ENCODE measurements at regions not wholly inside any gene's neighbourhood (a gene's known extent, or its start where the extent isn't known, plus 50 kb on each side); places are given as distances from the start of the nearest gene placed in this dataset.

DNA sequence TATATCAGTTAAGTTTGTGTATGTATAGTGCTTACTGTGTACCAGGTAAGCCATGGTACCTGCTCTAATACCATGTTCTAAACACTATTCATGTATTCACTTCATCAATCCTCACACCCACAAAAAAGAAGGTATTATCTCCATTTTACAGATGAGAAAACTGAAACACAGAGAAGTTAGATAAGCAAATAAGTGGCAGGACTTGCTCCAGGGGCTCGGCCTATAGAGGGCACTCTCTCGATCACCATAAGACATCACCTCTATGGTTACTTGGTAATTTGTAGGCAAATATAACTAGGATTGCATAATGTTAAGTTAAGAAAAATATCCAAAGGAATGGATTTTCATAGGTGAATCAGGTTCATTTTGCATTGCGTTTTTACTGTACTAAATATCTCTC lies 118.1 kb upstream of the FN1 start:
- ChIA-PET POLR2A (no interaction called here), RAD21 (ENCODE audit: unreplicated experiment) (interaction anchor here (0.9 to 1.3 kb wide), 4 partner anchors 111 to 359 kb away, joined by 3 to 4 read pairs (median 4); no protein-coding TSS in a partner anchor), SMC1A (ENCODE audit: uncharacterized antibody, unreplicated experiment) (interaction anchor here (1.0 to 2.0 kb wide), 6 partner anchors 9 to 128 kb away, joined by 3 to 8 read pairs (median 4); no protein-coding TSS in a partner anchor), CTCF (interaction anchor here (0.6 to 3.1 kb wide), 11 partner anchors 8 to 275 kb away, joined by 3 to 16 read pairs (median 3); no protein-coding TSS in a partner anchor)
- Histone ChIP-seq H2AFZ (ENCODE audit: control insufficient read depth, low read depth, low read length) (no peak overlapping the region), H3K4me2 (ENCODE audit: control insufficient read depth, insufficient read depth) (no peak overlapping the region), H3K79me2 (ENCODE audit: control insufficient read depth, insufficient read depth, low read length) (no peaks in the 10 kb centered on the region), H3K36me3 (ENCODE audit: control insufficient read depth in 2 of 2, insufficient read depth in 2 of 2, low read length in 1 of 2) (no peaks in the 10 kb centered on the region), H3K4me1 (ENCODE audit: control insufficient read depth, insufficient read depth, low read length) (no peaks in the 10 kb centered on the region), H3K4me3 (no peak overlapping the region), H3K27ac (ENCODE audit: control insufficient read depth, insufficient read depth) (no peak overlapping the region), H3K9ac (ENCODE audit: control insufficient read depth, insufficient read depth, low read length) (no peak overlapping the region), H4K20me1 (ENCODE audit: control insufficient read depth, insufficient read depth) (no peaks in the 10 kb centered on the region), H3K27me3 (replicated peaks in 1 of 2; ENCODE audit: control insufficient read depth in 2 of 2, insufficient read depth in 2 of 2, low read length in 1 of 2) (no peaks in the 10 kb centered on the region), H3K9me3 (replicated peaks; ENCODE audit: control insufficient read depth, insufficient read depth, low read length) (no peaks in the 10 kb centered on the region)
- TF ChIP-seq RAD21 (IDR thresholded peaks at IDR 0.05; ENCODE audit: insufficient read depth, low read depth, low read length) = peak; percentile 25; the same call in 1 of the 2 replicates
- TF ChIP-seq, protein P1, sequence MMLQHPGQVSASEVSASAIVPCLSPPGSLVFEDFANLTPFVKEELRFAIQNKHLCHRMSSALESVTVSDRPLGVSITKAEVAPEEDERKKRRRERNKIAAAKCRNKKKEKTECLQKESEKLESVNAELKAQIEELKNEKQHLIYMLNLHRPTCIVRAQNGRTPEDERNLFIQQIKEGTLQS (IDR thresholded peaks at IDR 0.05; ENCODE audit: borderline replicate concordance, extremely low read depth, low read depth, low read length) = no peak
- TF ChIP-seq SMC3 (IDR thresholded peaks at IDR 0.05; ENCODE audit: borderline replicate concordance, low read length) = no peak
- TF ChIP-seq, protein P2, sequence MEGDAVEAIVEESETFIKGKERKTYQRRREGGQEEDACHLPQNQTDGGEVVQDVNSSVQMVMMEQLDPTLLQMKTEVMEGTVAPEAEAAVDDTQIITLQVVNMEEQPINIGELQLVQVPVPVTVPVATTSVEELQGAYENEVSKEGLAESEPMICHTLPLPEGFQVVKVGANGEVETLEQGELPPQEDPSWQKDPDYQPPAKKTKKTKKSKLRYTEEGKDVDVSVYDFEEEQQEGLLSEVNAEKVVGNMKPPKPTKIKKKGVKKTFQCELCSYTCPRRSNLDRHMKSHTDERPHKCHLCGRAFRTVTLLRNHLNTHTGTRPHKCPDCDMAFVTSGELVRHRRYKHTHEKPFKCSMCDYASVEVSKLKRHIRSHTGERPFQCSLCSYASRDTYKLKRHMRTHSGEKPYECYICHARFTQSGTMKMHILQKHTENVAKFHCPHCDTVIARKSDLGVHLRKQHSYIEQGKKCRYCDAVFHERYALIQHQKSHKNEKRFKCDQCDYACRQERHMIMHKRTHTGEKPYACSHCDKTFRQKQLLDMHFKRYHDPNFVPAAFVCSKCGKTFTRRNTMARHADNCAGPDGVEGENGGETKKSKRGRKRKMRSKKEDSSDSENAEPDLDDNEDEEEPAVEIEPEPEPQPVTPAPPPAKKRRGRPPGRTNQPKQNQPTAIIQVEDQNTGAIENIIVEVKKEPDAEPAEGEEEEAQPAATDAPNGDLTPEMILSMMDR (IDR thresholded peaks at IDR 0.05 in 2 of 3, conservative IDR thresholded peaks at IDR 0.05 in 1 of 3; ENCODE audit: control insufficient read depth in 2 of 3, extremely low read depth in 1 of 3, insufficient read depth in 1 of 3, low read depth in 3 of 3, low read length in 3 of 3) = peak; percentile 8 to 42 (median 27); a peak in 2 of 6 replicates
- DNase-seq (ENCODE audit: low read depth, low spot score) = no peak
- in situ Hi-C loops (cut with MboI) (no loop called here), intact Hi-C loops (cut with micrococcal nuclease; ENCODE audit: unreplicated experiment) (no loop called here)
- WGBS (ENCODE audit: insufficient coverage, insufficient replicate concordance, low lambda C conversion rate, missing lambda C conversion rate) = 29% methylated on average over 3 of the region's 3 CpGs
- peak; percentile 56; the same call in 2 of the 3 replicates for ATAC-seq
- FAIRE-seq = no peak
- no TSS peak for BruUV-seq (replicated peaks)
